BLaER1 (cell line): ENCODE measurements at regions not wholly inside any gene's neighbourhood (a gene's known extent, or its start where the extent isn't known, plus 50 kb on each side); places are given as distances from the start of the nearest gene placed in this dataset.
A peak's percentile ranks its signal among the peaks of the same experiment; 100 is the strongest.
"Not testable (repeated sequence)": the region's sequence is repeated elsewhere in the genome, so short reads cannot be mapped to it uniquely, and the experiment has no call there.

ENCODE experiments used
- H3K27ac ChIP-seq: shearing (Covaris generic); formaldehyde crosslinking; 2 replicates; pipeline ENCODE4 v1.8.1; 2022
- H3K27me3 ChIP-seq: shearing (Covaris generic); formaldehyde crosslinking; 2 replicates; pipeline ENCODE4 v1.8.1; 2022
- H3K36me3 ChIP-seq: shearing (Covaris generic); formaldehyde crosslinking; 2 replicates; pipeline ENCODE4 v1.8.1; 2022
- H3K4me1 ChIP-seq: shearing (Covaris generic); formaldehyde crosslinking; 2 replicates; pipeline ENCODE4 v1.8.1; 2022
- H3K4me2 ChIP-seq: shearing (Covaris generic); formaldehyde crosslinking; 2 replicates; pipeline ENCODE4 v1.8.1; 2022
- H3K4me3 ChIP-seq: shearing (Covaris generic); formaldehyde crosslinking; 2 replicates; pipeline ENCODE4 v1.8.1; 2022
- H3K9ac ChIP-seq: shearing (Covaris generic); formaldehyde crosslinking; 2 replicates; pipeline ENCODE4 v1.8.1; 2022
- H3K9me3 ChIP-seq: shearing (Covaris generic); formaldehyde crosslinking; 2 replicates; pipeline ENCODE4 v1.8.1; 2022
- H4K20me1 ChIP-seq: shearing (Covaris generic); formaldehyde crosslinking; 2 replicates; pipeline ENCODE4 v1.8.1; 2022
- Cebpa-rat ChIP-seq: shearing (Covaris generic); IDR thresholded peaks from 2 replicates; pipeline ENCODE4 v1.8.1; 2022

- Histone ChIP-seq H3K9ac (no peak overlapping the region), H3K4me1 (peaks cover 36% of the 10 kb centered on the region), H3K27me3 (no peaks in the 10 kb centered on the region), H3K9me3 (no peaks in the 10 kb centered on the region), H4K20me1 (no peaks in the 10 kb centered on the region), H3K4me2 (no peak overlapping the region), H3K4me3 (no peak overlapping the region), H3K27ac (no peak overlapping the region), H3K36me3 (no peaks in the 10 kb centered on the region)
- no peak for TF ChIP-seq Cebpa-rat
These were observed 105.6 kb upstream of the FOXA2 start for GRCh38 chr20:22690000-22690399.

GRCh38 chr20:22690616-22691179 is 106.3 kb upstream of the FOXA2 start:
- no peaks in the 10 kb centered on the region for H4K20me1 ChIP-seq
- H3K27me3 ChIP-seq = no peaks in the 10 kb centered on the region
- H3K36me3 ChIP-seq = no peaks in the 10 kb centered on the region
- H3K4me3 ChIP-seq = no peak overlapping the region
- no peak overlapping the region for H3K27ac ChIP-seq
- no peaks in the 10 kb centered on the region for H3K9me3 ChIP-seq
- TF ChIP-seq Cebpa-rat = no peak
- H3K4me1 ChIP-seq = peaks cover 29% of the 10 kb centered on the region
- 0 out of 2 replicates have a peak overlapping the region, but pooled peaks have one; percentile 2 for H3K4me2 ChIP-seq
- H3K9ac ChIP-seq = no peak overlapping the region

- no peak for TF ChIP-seq Cebpa-rat
- Histone ChIP-seq H4K20me1 (no peaks in the 10 kb centered on the region), H3K4me3 (no peak overlapping the region), H3K36me3 (no peaks in the 10 kb centered on the region), H3K9me3 (no peaks in the 10 kb centered on the region), H3K9ac (no peak overlapping the region), H3K27ac (peak overlapping the region; percentile 14; the same call in 1 of the 2 replicates), H3K4me1 (peaks cover 21% of the 10 kb centered on the region), H3K4me2 (peak overlapping the region; percentile 52), H3K27me3 (no peaks in the 10 kb centered on the region)
These were observed 107.2 kb upstream of the FOXA2 start for GRCh38 chr20:22691369-22692118.

GRCh38 chr20:22692119-22692475 is 107.7 kb upstream of the FOXA2 start:
- peak overlapping the region; percentile 14; the same call in 1 of the 2 replicates for H3K27ac ChIP-seq
- no peak overlapping the region for H3K9ac ChIP-seq
- H3K27me3 ChIP-seq = no peaks in the 10 kb centered on the region
- peaks cover 21% of the 10 kb centered on the region for H3K4me1 ChIP-seq
- no peaks in the 10 kb centered on the region for H4K20me1 ChIP-seq
- no peak overlapping the region for H3K4me3 ChIP-seq
- H3K36me3 ChIP-seq = no peaks in the 10 kb centered on the region
- peak overlapping the region; percentile 52 for H3K4me2 ChIP-seq
- TF ChIP-seq Cebpa-rat = no peak
- H3K9me3 ChIP-seq = no peaks in the 10 kb centered on the region

GRCh38 chr20:22692620-22693019 is 108.2 kb upstream of the FOXA2 start:
- H3K9me3 ChIP-seq, H3K27ac ChIP-seq, H3K36me3 ChIP-seq, H4K20me1 ChIP-seq, H3K4me3 ChIP-seq, H3K4me2 ChIP-seq, H3K27me3 ChIP-seq, H3K9ac ChIP-seq: not testable (repeated sequence)
- H3K4me1 ChIP-seq = peaks cover 21% of the 10 kb centered on the region

- Histone ChIP-seq H3K4me3 (no peak overlapping the region), H3K9me3 (no peaks in the 10 kb centered on the region), H3K9ac (no peak overlapping the region), H3K4me1 (peaks cover 5% of the 10 kb centered on the region), H3K4me2 (no peak overlapping the region), H3K27me3 (no peaks in the 10 kb centered on the region), H3K27ac (no peak overlapping the region), H4K20me1 (no peaks in the 10 kb centered on the region), H3K36me3 (no peaks in the 10 kb centered on the region)
- TF ChIP-seq Cebpa-rat = no peak
These were observed 112.4 kb upstream of the FOXA2 start for GRCh38 chr20:22696759-22697158.

- Histone ChIP-seq H3K4me2 (no peak overlapping the region), H4K20me1 (no peaks in the 10 kb centered on the region), H3K4me1 (no peaks in the 10 kb centered on the region; the same call in 1 of the 2 replicates), H3K9ac (no peak overlapping the region), H3K27ac (no peak overlapping the region), H3K4me3 (no peak overlapping the region), H3K36me3 (no peaks in the 10 kb centered on the region), H3K9me3 (no peaks in the 10 kb centered on the region), H3K27me3 (no peaks in the 10 kb centered on the region)
- no peak for TF ChIP-seq Cebpa-rat
These were observed 114.0 kb upstream of the FOXA2 start for GRCh38 chr20:22698259-22698842.

- Histone ChIP-seq H3K27ac (no peak overlapping the region), H3K4me3 (no peak overlapping the region), H3K9ac (no peak overlapping the region), H4K20me1 (no peaks in the 10 kb centered on the region), H3K27me3 (no peaks in the 10 kb centered on the region), H3K4me1 (no peaks in the 10 kb centered on the region; the same call in 1 of the 2 replicates), H3K36me3 (no peaks in the 10 kb centered on the region), H3K4me2 (no peak overlapping the region), H3K9me3 (0 out of 2 replicates have a peak, but pooled peaks cover under 1% of the 10 kb centered on the region)
- TF ChIP-seq Cebpa-rat = no peak
These were observed 115.0 kb upstream of the FOXA2 start for GRCh38 chr20:22699396-22699795.

- Histone ChIP-seq H3K4me3 (no peak overlapping the region), H3K36me3 (no peaks in the 10 kb centered on the region), H3K9ac (no peak overlapping the region), H3K27ac (no peak overlapping the region), H4K20me1 (no peaks in the 10 kb centered on the region), H3K4me1 (no peaks in the 10 kb centered on the region; the same call in 1 of the 2 replicates), H3K9me3 (0 out of 2 replicates have a peak, but pooled peaks cover 4% of the 10 kb centered on the region), H3K4me2 (no peak overlapping the region), H3K27me3 (no peaks in the 10 kb centered on the region)
- no peak for TF ChIP-seq Cebpa-rat
These were observed 116.0 kb upstream of the FOXA2 start for GRCh38 chr20:22700367-22700766.

GRCh38 chr20:22701679-22702308 is 117.4 kb upstream of the FOXA2 start:
- no peak overlapping the region for H3K27ac ChIP-seq
- no peaks in the 10 kb centered on the region for H3K27me3 ChIP-seq
- no peaks in the 10 kb centered on the region for H4K20me1 ChIP-seq
- no peak overlapping the region for H3K4me2 ChIP-seq
- H3K4me3 ChIP-seq = no peak overlapping the region
- H3K36me3 ChIP-seq = no peaks in the 10 kb centered on the region
- TF ChIP-seq Cebpa-rat = no peak
- no peak overlapping the region for H3K9ac ChIP-seq
- 0 out of 2 replicates have a peak, but pooled peaks cover 4% of the 10 kb centered on the region for H3K9me3 ChIP-seq
- no peaks in the 10 kb centered on the region; the same call in 1 of the 2 replicates for H3K4me1 ChIP-seq
